Fibroblast of villous mesenchyme (primary cell): ENCODE measurements at regions not wholly inside any gene's neighbourhood (a gene's known extent, or its start where the extent isn't known, plus 50 kb on each side); places are given as distances from the start of the nearest gene placed in this dataset.

ENCODE experiments used
- DNase-seq: peaks from one replicate; pipeline ENCODE4 v3.0.0-alpha.2; 2010; ENCODE audit warnings: low read depth
- H3K4me3 ChIP-seq: 2 replicates; pipeline ENCODE4 v1.5.1; 2011; ENCODE audit warnings: low read depth, mild to moderate bottlenecking, low read length
- CTCF ChIP-seq: IDR thresholded peaks from 2 replicates; pipeline ENCODE4 v1.5.1; 2012; ENCODE audit warnings: low read depth, mild to moderate bottlenecking, low read length; ENCODE audit not compliant: insufficient read depth

- no peak for TF ChIP-seq CTCF
- no peak overlapping the region for H3K4me3 ChIP-seq
- no peak for DNase-seq
Observed at GRCh38 chr10:131002031-131002861, 309.3 kb downstream of the TCERG1L start.

- no peak for TF ChIP-seq CTCF
- H3K4me3 ChIP-seq, result no peak overlapping the region
- DNase-seq, result no peak
Observed at GRCh38 chr10:131003455-131003854, 308.1 kb downstream of the TCERG1L start.

GRCh38 chr10:131004276-131004675, 307.2 kb downstream of the TCERG1L start:
- DNase-seq, result no peak

GRCh38 chr10:131006458-131007256, 304.9 kb downstream of the TCERG1L start:
- no peak for TF ChIP-seq CTCF
- no peak for DNase-seq
- no peak overlapping the region for H3K4me3 ChIP-seq

More at GRCh38 chr10:131004276-131004675, 307.2 kb downstream of the TCERG1L start:
- no peak overlapping the region for H3K4me3 ChIP-seq
- TF ChIP-seq CTCF, result no peak

- H3K4me3 ChIP-seq, result no peak overlapping the region
- no peak for DNase-seq
- no peak for TF ChIP-seq CTCF
Observed at GRCh38 chr10:131009791-131010190, 301.7 kb downstream of the TCERG1L start.

GRCh38 chr10:131010965-131011575, 300.5 kb downstream of the TCERG1L start:
- H3K4me3 ChIP-seq, result no peak overlapping the region
- DNase-seq, result no peak
- no peak for TF ChIP-seq CTCF
